Spinal cord (tissue), 9 donors: ENCODE measurements at regions not wholly inside any gene's neighbourhood (a gene's known extent, or its start where the extent isn't known, plus 50 kb on each side); places are given as distances from the start of the nearest gene placed in this dataset.

Source experiments
- DNase-seq, 6 donors: peaks; one replicate each; pipeline versions ENCODE4 v3.0.0 to v3.0.0-alpha.2; 2013 to 2015; ENCODE audit warnings: low spot score in 6 of 6, low read depth in 4 of 6
- H3K27ac ChIP-seq: one replicate; pipeline ENCODE4 v1.5.1; 2013; ENCODE audit warnings: low read depth, low read length, control low read depth
- H3K27me3 ChIP-seq: one replicate; pipeline ENCODE4 v1.6.1; 2013; ENCODE audit warnings: low read length; ENCODE audit not compliant: control insufficient read depth, insufficient read depth
- H3K36me3 ChIP-seq: one replicate; pipeline ENCODE4 v1.6.1; 2013; ENCODE audit warnings: low read length; ENCODE audit not compliant: control insufficient read depth, insufficient read depth
- H3K4me1 ChIP-seq: one replicate; pipeline ENCODE4 v1.6.1; 2013; ENCODE audit warnings: low read length; ENCODE audit not compliant: control insufficient read depth, insufficient read depth
- H3K4me3 ChIP-seq: one replicate; pipeline ENCODE4 v1.5.1; 2013; ENCODE audit warnings: low read depth, low read length, control low read depth
- H3K9me3 ChIP-seq: one replicate; pipeline ENCODE4 v1.6.1; 2013; ENCODE audit warnings: low read length; ENCODE audit not compliant: control insufficient read depth, insufficient read depth
- WGBS: methylation state at CpG from one replicate; pipeline ENCODE4 v1.1.5; 2013; ENCODE audit warnings: missing lambda C conversion rate; ENCODE audit not compliant: insufficient coverage; 5-methylcytosine and 5-hydroxymethylcytosine counted together
- donor health status: healthy.

DNA sequence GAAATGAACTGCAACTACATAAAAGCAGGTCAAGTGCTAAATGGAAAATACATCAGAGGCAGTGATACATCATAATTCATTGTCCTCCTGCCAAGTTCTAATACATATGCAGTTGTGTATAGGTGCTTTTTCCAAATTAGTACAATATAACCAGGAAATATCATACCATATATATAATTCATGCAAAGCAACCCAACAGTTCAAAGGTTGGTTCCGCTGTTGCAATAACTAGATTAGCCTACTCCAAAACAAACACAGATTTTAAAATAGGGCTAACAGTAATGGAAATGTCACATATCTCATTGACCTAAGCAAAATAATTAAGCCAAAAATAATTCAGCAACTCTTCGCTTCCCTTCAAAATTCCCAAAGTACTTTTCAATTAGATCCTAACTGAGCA is 88.9 kb upstream of the NEBL start:
- Histone ChIP-seq H3K36me3 (no peaks in the 10 kb centered on the region), H3K4me1 (no peaks in the 10 kb centered on the region), H3K4me3 (no peak overlapping the region), H3K9me3 (no peaks in the 10 kb centered on the region), H3K27me3 (no peaks in the 10 kb centered on the region), H3K27ac (no peak overlapping the region)
- no peak for DNase-seq
- 50% methylated on average over 1 of the region's 2 CpGs for WGBS

DNA sequence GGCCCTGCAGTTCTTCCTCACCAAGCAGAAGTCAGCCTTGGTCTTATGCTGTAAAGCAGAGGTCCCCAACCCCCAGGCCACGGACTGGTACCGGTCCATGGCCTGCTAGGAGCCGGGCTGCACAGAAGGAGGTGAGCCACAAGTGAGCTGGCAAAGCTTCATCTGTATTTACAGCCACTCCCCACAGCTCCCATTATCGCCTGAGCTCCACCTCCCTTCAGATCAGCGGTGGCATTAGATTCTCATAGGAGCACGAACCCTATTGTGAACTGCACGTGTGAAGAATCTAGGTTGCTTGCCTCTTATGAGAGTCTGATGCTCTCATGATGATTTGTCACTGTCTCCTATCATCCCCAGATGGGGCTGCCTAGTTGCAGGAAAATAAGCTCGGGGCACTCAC is 87.6 kb upstream of the NEBL start:
- Histone ChIP-seq H3K27me3 (no peaks in the 10 kb centered on the region), H3K4me3 (no peak overlapping the region), H3K27ac (no peak overlapping the region), H3K9me3 (no peaks in the 10 kb centered on the region), H3K36me3 (no peaks in the 10 kb centered on the region), H3K4me1 (no peaks in the 10 kb centered on the region)
- DNase-seq: no peak
- WGBS: 83% methylated on average over 2 of the region's 8 CpGs

DNA sequence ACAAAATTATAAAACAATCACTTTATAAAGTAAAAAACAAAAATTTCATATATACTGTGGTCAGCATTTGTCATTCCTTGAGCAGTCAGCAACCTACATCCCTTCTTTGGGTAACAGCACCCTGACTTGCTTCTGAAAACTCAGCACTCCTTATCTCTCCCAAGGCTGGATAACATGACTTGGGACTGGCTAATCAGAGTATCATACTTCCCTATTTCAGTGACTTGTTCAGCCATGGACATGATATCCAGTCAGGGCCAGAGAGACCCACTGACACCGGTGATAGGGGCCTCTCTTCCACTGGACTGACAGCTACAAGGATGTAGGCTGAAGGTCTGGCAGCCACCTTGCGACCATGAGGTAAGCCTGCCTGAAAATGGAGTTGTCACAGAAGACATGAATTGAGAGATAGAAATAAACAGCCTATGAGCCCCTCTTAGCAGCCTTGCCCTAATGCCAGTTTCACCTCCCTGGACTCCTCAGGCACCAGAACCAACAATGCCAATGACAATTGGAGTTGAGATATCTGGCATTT is 84.4 kb upstream of the NEBL start:
- 100% methylated on average over 2 of the region's 2 CpGs for WGBS
- DNase-seq: no peak
- Histone ChIP-seq H3K9me3 (no peaks in the 10 kb centered on the region), H3K36me3 (no peaks in the 10 kb centered on the region), H3K27ac (no peak overlapping the region), H3K27me3 (no peaks in the 10 kb centered on the region), H3K4me3 (no peak overlapping the region), H3K4me1 (peaks cover 3% of the 10 kb centered on the region)

DNA sequence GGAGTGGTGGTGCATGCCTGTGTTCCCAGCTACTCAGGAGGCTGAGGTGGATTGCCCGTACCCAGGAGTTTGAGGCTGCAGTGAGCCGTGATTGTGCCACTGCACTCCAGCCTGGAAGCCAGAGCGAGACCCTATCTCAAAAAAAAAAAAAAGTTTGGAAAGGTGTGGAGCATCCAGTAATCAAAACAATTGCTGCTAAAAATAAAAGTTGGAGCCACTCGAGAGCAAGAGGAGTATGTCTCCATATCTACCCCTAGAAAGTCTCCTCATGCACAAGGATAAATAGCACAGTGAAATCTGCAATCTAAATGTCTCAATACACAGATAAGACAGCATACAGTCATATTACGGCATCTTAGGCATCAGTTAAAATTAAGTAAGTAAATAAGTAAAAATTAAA is 81.5 kb upstream of the NEBL start:
- WGBS: 100% methylated on average over 2 of the region's 5 CpGs
- no peak overlapping the region for H3K27ac ChIP-seq
- peaks cover 3% of the 10 kb centered on the region for H3K4me1 ChIP-seq
- H3K36me3 ChIP-seq: no peaks in the 10 kb centered on the region
- H3K27me3 ChIP-seq: no peaks in the 10 kb centered on the region
- DNase-seq: no peak
- no peak overlapping the region for H3K4me3 ChIP-seq
- H3K9me3 ChIP-seq: no peaks in the 10 kb centered on the region

DNA sequence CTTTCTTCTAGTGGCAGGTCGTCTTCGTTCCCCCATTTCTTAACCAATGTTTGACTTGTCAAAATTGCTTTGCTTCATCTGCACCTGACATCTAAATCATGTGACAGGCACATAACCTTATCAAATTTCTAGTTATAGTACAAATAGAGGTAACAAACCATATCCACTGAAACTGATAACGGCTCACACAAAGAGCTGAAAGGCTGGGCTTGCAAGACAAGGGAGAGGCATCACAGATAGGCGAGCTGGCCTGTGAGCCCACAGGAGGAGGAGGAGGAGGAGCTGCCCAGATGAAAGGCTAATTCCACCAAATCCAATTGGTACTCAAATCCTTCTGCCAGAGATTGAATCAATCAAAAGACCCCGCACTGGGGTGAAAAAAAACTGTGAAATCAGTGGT is 80.2 kb upstream of the NEBL start:
- Histone ChIP-seq H3K9me3 (no peaks in the 10 kb centered on the region), H3K4me1 (peaks cover 3% of the 10 kb centered on the region), H3K27me3 (no peaks in the 10 kb centered on the region), H3K4me3 (no peak overlapping the region), H3K36me3 (no peaks in the 10 kb centered on the region), H3K27ac (no peak overlapping the region)
- peak in 1 of 6 donors; percentile 18 for DNase-seq
- no CpG with 5 or more reads among the region's 5 CpGs for WGBS

DNA sequence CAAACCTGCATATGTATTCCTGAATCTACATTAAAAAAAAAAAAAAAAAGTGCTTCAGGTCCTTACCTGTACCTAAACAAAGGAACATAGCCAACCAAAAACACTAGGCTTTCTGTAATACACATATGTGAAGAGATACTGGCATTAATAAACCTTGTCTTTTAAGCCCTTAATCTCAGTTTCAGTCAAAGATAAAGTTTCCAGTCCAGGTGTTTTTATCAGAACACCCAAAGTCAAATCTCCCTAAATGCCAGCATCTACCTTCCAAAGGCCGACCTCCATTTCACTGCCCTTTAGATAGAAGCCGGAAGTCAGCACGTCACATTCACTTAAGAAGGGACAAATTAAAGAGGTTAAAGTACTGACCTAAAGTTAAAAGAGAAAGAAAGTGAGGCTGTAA is 79.8 kb upstream of the NEBL start:
- no peak overlapping the region for H3K4me3 ChIP-seq
- WGBS: no CpG with 5 or more reads among the region's 3 CpGs
- H3K27ac ChIP-seq: no peak overlapping the region

DNA sequence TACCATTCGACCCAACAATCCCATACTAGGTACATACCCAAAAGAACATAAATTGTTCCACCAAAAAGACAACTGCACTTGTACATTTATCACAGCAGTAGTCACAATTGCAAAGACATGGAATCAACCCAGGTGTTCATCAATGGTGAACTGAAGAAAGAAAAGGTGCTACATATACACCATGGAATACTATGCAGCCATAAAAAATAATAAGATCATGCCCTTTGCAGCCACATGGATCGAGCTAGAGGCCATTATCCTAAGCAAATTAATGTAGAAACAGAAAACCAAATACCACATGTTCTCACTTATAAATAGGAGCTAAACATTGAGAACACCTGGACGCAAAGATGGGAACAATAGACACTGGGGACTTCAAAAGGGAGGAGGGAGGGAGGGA is 79.3 kb upstream of the NEBL start:
- no peak for DNase-seq
- Histone ChIP-seq H3K4me3 (no peak overlapping the region), H3K4me1 (peaks cover 3% of the 10 kb centered on the region), H3K27me3 (no peaks in the 10 kb centered on the region), H3K36me3 (no peaks in the 10 kb centered on the region), H3K9me3 (no peaks in the 10 kb centered on the region), H3K27ac (no peak overlapping the region)
- 80% methylated on average over 1 of the region's 3 CpGs for WGBS

More for the DNA sequence above, 79.8 kb upstream of the NEBL start:
- H3K4me1 ChIP-seq: peaks cover 3% of the 10 kb centered on the region
- no peaks in the 10 kb centered on the region for H3K36me3 ChIP-seq
- no peak for DNase-seq
- no peaks in the 10 kb centered on the region for H3K27me3 ChIP-seq
- no peaks in the 10 kb centered on the region for H3K9me3 ChIP-seq

DNA sequence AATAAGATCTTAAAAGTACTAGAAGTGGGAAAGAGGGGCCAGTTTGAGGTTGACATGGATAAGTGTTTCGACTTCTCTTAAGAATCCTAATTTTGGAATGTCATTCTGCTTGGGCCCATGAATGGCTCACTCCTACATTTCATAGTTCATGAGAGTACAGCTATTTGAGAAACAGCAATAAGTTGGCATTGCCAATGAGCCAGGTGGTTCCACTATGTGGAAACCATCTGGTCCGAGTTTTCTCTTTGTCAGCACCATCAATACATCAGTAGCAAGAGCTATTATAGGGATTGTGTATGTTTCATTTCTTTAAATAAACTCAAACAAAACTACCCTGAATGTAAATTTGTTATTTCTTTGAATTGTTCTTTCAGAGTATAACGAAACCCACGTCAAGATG is 78.1 kb upstream of the NEBL start:
- no peaks in the 10 kb centered on the region for H3K27me3 ChIP-seq
- H3K4me1 ChIP-seq: peaks cover 3% of the 10 kb centered on the region
- H3K36me3 ChIP-seq: no peaks in the 10 kb centered on the region
- H3K9me3 ChIP-seq: no peaks in the 10 kb centered on the region
- 100% methylated on average over 1 of the region's 4 CpGs for WGBS
- H3K4me3 ChIP-seq: no peak overlapping the region
- no peak overlapping the region for H3K27ac ChIP-seq
- peak in 1 of 6 donors; percentile 54 for DNase-seq

DNA sequence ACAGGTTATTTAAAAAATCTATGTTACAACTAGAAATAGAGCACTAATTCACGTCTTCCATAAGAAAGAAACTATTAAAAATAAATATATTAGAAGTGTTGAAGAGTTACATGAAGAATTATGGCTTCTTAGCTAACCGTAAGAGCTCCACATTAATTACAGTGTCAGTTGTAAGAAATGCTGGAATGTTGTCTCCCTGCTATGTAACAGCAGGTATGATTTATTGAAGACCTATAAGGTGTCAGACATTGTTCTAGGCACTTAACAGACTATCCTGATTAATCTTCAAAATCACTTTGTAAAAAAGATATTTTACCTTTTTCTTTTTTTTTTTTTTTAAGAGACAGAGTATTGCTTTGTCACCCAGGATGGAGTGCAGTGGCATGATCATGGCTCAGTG is 75.8 kb upstream of the NEBL start:
- Histone ChIP-seq H3K9me3 (no peaks in the 10 kb centered on the region), H3K27me3 (no peaks in the 10 kb centered on the region), H3K36me3 (no peaks in the 10 kb centered on the region), H3K4me3 (no peak overlapping the region), H3K4me1 (peaks cover 3% of the 10 kb centered on the region), H3K27ac (no peak overlapping the region)
- no CpG with 5 or more reads among the region's 2 CpGs for WGBS
- DNase-seq: no peak

DNA sequence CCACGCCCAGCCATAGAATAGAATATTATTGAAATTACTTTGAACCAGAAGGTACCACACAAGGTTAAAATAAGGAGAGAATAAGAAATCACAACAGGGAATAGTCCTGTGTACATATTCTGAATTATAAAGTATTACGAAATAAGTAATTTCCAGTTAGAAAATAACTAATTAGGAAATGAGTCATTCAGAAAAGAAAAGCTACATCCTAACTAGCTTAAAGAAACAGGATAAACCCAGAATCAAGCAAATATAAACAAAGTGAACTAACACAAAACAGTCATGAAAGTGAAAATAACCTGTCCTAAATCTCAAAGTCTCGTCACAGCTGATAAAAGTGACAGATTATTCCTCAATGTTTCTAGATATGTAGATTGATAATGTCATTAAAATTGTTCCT is 74.8 kb upstream of the NEBL start:
- Histone ChIP-seq H3K9me3 (no peaks in the 10 kb centered on the region), H3K36me3 (no peaks in the 10 kb centered on the region), H3K4me3 (no peak overlapping the region), H3K4me1 (no peaks in the 10 kb centered on the region), H3K27ac (no peak overlapping the region), H3K27me3 (no peaks in the 10 kb centered on the region)
- DNase-seq: no peak
- WGBS: no CpG with 5 or more reads among the region's 3 CpGs
